HEK293 (cell line): ENCODE measurements at regions not wholly inside any gene's neighbourhood (a gene's known extent, or its start where the extent isn't known, plus 50 kb on each side); places are given as distances from the start of the nearest gene placed in this dataset.

Source experiments
- ELK4 ChIP-seq: IDR thresholded peaks from 2 replicates; pipeline ENCODE4 v1.6.1; 2011; ENCODE audit warnings: mild to moderate bottlenecking, low read depth, low read length, borderline replicate concordance
- PATZ1 ChIP-seq: fragments of 450-650 bp; formaldehyde crosslinking; IDR thresholded peaks from 2 replicates; pipeline ENCODE4 v1.5.1; 2016; ENCODE audit warnings: missing biosample characterization, missing genetic modification characterization
- ZFP37 ChIP-seq: fragments of 450-650 bp; formaldehyde crosslinking; IDR thresholded peaks from 2 replicates; pipeline ENCODE4 v1.5.1; 2016; ENCODE audit warnings: missing biosample characterization, missing genetic modification characterization
- ZNF274 ChIP-seq, 2 experiments: fragments of 200-500 bp in 1 of 2; fragments of 450-650 bp in 1 of 2; sonication (Bioruptor generic) in 1 of 2; formaldehyde crosslinking in 1 of 2; IDR thresholded peaks; 2 replicates each; pipeline versions ENCODE4 v1.5.1 to v1.6.1; 2014 to 2016; ENCODE audit warnings: borderline replicate concordance in 1 of 2, inconsistent platforms in 1 of 2, low read length in 1 of 2, missing biosample characterization in 1 of 2, missing genetic modification characterization in 1 of 2
- ZNF354C ChIP-seq: fragments of 450-650 bp; formaldehyde crosslinking; IDR thresholded peaks from 2 replicates; pipeline ENCODE4 v1.5.1; 2016; ENCODE audit warnings: missing biosample characterization, missing genetic modification characterization, low read depth, borderline replicate concordance

- no peak for TF ChIP-seq ZNF354C (tag by site-specific recombination)
- no peak for TF ChIP-seq ZFP37 (tag by site-specific recombination)
- TF ChIP-seq ELK4 = no peak
- TF ChIP-seq PATZ1 (tag by site-specific recombination) = no peak
- no peak for TF ChIP-seq ZNF274 (IDR thresholded peaks at IDR 0.05; ENCODE audit: low read length)
- TF ChIP-seq ZNF274 (tag by site-specific recombination; IDR thresholded peaks at IDR 0.05; ENCODE audit: borderline replicate concordance) = no peak
Observed at GRCh38 chr6:40037271-40037670, 103.0 kb upstream of the MOCS1 start.
